GM18505 (cell line): ENCODE measurements at regions not wholly inside any gene's neighbourhood (a gene's known extent, or its start where the extent isn't known, plus 50 kb on each side); places are given as distances from the start of the nearest gene placed in this dataset.

Source experiments
- ATAC-seq: cut with Tn5 transposase; IDR thresholded peaks from one replicate; pipeline ENCODE4 v1.9.1; 2021; ENCODE audit not compliant: unreplicated experiment
- POLR2A ChIP-seq: IDR thresholded peaks from 4 replicates; pipeline ENCODE4 v1.6.1; 2011; ENCODE audit warnings: borderline replicate concordance; ENCODE audit not compliant: insufficient read depth, insufficient read length; ENCODE audit errors: extremely low read depth

- ATAC-seq, result no peak
- no peak for TF ChIP-seq POLR2A
Measured at GRCh38 chr2:43138441-43138840, 88.0 kb downstream of the ZFP36L2 start.

GRCh38 chr2:43136876-43137275, 89.5 kb downstream of the ZFP36L2 start:
- TF ChIP-seq POLR2A, result no peak
- ATAC-seq, result no peak

- ATAC-seq, result no peak
- no peak for TF ChIP-seq POLR2A
Measured at GRCh38 chr2:43136011-43136799, 90.2 kb downstream of the ZFP36L2 start.

- TF ChIP-seq POLR2A, result no peak
- ATAC-seq, result no peak
Measured at GRCh38 chr2:43135583-43135982, 90.8 kb downstream of the ZFP36L2 start.

DNA sequence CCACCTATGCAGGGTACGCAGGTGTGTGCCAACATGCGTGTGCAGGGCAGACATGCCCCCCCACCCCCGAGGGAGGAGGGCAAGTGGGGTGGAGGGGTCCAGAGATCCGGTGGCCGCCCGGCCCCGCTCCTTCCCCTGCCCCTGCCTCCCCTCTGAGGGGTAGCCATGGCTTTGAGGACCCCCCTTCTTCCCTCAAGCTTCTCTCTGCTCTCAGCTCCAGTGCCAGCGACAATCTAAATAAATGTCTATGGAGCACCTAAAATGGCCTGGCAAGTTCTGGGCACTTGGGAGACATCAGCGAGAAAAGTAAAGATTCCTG, 91.9 kb downstream of the ZFP36L2 start:
- no peak for ATAC-seq
- no peak for TF ChIP-seq POLR2A

- TF ChIP-seq POLR2A, result no peak
- ATAC-seq, result no peak
Measured at GRCh38 chr2:43133708-43134570, 92.5 kb downstream of the ZFP36L2 start.

DNA sequence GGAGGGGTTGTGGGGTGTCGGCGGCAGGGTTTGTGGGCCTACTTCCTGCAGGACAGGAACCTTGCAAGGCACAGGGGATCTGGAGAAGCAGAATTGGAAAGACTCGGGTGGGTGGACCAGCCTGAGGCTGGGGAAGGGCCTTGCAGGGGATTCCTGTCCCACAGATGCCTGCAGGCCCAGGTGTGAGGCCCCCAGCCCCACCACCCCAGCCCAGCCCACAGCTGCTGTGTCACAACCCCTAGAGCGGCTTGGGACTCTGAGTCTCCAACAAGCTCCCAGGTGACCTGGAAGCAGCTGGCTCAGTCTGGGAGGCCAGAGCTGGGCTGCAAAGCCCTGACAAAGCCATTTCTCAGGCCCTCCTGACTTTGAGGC, 93.1 kb downstream of the ZFP36L2 start:
- ATAC-seq, result no peak
- TF ChIP-seq POLR2A, result no peak

DNA sequence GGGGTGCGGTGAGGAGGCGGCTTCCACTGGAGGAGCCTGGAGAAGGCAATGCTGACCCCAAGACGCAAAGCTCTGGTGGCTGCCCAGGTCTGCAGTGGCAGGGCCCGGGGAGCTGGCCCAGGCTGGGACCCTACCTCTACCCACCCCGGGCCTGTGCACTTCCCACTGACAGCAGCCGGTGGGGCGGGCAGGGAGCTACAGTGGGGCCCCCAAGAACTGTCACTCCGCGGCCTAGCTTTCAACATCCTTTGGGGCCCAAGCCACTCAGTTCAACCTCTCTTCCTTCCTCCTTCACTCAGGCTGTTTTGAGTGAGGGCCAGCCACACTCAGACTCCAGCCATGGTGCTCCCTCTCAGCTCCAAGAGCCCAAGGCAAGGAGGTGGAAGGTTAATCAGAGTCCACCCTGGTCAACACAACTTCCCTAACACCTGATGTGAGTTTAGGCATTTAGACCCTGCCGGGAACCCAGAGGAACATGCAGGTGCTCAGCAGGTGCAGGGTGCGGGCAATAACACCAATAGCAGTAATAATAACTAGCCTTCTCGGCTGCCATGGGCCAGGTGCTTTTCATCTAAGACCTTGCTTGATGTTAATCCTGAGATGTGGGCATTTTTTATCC, 93.6 kb downstream of the ZFP36L2 start:
- ATAC-seq, result no peak
- TF ChIP-seq POLR2A, result no peak

GRCh38 chr2:43131890-43132682, 94.3 kb downstream of the ZFP36L2 start:
- TF ChIP-seq POLR2A, result no peak
- no peak for ATAC-seq

GRCh38 chr2:43131051-43131889, 95.1 kb downstream of the ZFP36L2 start:
- no peak for TF ChIP-seq POLR2A
- no peak for ATAC-seq

DNA sequence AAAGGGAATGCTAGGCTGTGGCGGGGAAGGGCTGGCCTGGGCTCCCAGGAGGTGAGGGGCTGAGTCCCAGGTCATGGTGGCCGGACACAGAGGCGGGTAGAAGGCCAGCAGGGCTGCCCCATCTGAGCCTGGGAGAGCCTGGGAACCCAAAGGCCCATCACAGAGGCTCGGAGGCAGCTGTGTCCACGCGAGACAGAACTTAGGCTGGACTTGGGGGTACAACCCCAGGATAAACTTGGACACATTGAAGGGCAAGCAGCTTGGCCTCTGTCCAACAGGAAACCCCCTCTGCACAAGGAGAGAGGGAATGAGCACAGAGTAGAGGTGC, 95.9 kb downstream of the ZFP36L2 start:
- no peak for TF ChIP-seq POLR2A
- ATAC-seq, result no peak
